Body of pancreas (tissue), 4 donors: ENCODE measurements at regions not wholly inside any gene's neighbourhood (a gene's known extent, or its start where the extent isn't known, plus 50 kb on each side); places are given as distances from the start of the nearest gene placed in this dataset.

Experiments
- POLR2A ChIP-seq, 3 donors: fragments of 450-650 bp; IDR thresholded peaks; one replicate each; pipeline ENCODE4 v1.6.1; 2016; ENCODE audit warnings: antibody characterized with exemption in 3 of 3, mild to moderate bottlenecking in 2 of 3
- TF ChIP-seq, protein P1 (sequence below), 7 experiments: fragments of 450-650 bp in 4 of 7; fragments of 200-600 bp in 3 of 7; sonication (generic) in 3 of 7; IDR thresholded peaks; one replicate each; pipeline ENCODE4 v1.5.1; 2016 to 2019; ENCODE audit warnings: antibody characterized with exemption in 7 of 7

DNA sequence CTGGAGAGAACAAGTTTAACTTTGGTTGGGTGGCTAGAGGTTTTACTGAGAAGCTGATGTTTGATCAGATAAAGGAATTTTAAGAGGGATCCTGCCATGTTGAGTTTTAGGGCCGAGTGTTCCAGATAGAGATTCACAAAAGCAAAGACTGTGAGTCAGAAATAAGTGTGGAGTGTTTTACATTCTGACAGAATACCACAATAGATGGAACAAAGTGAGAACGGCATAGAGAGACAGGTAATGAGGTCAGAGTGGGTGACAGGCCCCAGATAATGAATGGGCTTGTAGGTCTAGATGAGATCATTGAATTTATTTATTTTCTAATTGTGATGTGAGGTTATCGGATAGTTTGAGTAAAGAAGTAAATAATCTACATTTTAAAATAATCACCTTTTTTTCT is 502.6 kb downstream of the EPHA5 start:
- TF ChIP-seq, protein P1, sequence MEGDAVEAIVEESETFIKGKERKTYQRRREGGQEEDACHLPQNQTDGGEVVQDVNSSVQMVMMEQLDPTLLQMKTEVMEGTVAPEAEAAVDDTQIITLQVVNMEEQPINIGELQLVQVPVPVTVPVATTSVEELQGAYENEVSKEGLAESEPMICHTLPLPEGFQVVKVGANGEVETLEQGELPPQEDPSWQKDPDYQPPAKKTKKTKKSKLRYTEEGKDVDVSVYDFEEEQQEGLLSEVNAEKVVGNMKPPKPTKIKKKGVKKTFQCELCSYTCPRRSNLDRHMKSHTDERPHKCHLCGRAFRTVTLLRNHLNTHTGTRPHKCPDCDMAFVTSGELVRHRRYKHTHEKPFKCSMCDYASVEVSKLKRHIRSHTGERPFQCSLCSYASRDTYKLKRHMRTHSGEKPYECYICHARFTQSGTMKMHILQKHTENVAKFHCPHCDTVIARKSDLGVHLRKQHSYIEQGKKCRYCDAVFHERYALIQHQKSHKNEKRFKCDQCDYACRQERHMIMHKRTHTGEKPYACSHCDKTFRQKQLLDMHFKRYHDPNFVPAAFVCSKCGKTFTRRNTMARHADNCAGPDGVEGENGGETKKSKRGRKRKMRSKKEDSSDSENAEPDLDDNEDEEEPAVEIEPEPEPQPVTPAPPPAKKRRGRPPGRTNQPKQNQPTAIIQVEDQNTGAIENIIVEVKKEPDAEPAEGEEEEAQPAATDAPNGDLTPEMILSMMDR (IDR thresholded peaks at IDR 0.05): no peak
- TF ChIP-seq POLR2A (IDR thresholded peaks at IDR 0.05): no peak
